ENCODE measurements at regions not wholly inside any gene's neighbourhood (a gene's known extent, or its start where the extent isn't known, plus 50 kb on each side); places are given as distances from the start of the nearest gene placed in this dataset.
"Not testable (repeated sequence)": the region's sequence is repeated elsewhere in the genome, so short reads cannot be mapped to it uniquely, and the experiment has no call there.

DNA sequence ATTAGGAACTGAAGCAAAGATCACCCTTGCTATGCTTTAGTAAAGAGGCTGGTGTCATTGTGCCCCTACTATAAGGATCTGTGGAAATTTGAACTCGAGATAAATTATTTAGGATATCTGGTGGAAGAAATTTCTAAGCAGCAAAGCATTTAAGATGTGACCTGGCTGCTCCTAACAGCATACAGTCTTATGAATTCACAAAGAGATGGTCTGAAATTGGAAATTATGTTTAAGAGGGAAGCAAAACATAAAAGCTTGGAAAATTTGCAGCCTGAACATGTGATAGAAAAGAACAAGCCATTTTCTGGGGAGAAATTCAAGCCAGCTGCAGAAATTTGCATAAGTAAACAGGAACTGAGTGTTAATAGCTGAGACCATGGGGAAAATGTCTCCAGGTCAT is 223.7 kb downstream of the FBXO4 start:
- Histone ChIP-seq H3K36me3 (ENCODE audit: insufficient read depth, low read length) (no peaks in the 10 kb centered on the region), H3K9me2 (replicated peaks; ENCODE audit: insufficient read depth, low read length) (0 out of 2 replicates have a peak, but pooled peaks cover 4% of the 10 kb centered on the region), H3K79me2 (ENCODE audit: low read length) (no peaks in the 10 kb centered on the region), H3K4me2 (ENCODE audit: low read depth, low read length, poor library complexity, severe bottlenecking) (no peak overlapping the region), H3K4me1 (ENCODE audit: low read length) (no peaks in the 10 kb centered on the region), H2AFZ (ENCODE audit: low read length) (no peak overlapping the region), H3K27ac (ENCODE audit: low read length) (no peak overlapping the region), H3K9ac (ENCODE audit: low read length) (no peak overlapping the region), H3K4me3 (ENCODE audit: low read length) (no peak overlapping the region), H3K9me3 (ENCODE audit: low read length) (no peaks in the 10 kb centered on the region; the same call in 1 of the 2 replicates), H3K27me3 (ENCODE audit: low read length) (no peaks in the 10 kb centered on the region), H4K20me1 (ENCODE audit: insufficient read depth, low read depth, low read length) (no peaks in the 10 kb centered on the region)
- no peak for DNase-seq

DNA sequence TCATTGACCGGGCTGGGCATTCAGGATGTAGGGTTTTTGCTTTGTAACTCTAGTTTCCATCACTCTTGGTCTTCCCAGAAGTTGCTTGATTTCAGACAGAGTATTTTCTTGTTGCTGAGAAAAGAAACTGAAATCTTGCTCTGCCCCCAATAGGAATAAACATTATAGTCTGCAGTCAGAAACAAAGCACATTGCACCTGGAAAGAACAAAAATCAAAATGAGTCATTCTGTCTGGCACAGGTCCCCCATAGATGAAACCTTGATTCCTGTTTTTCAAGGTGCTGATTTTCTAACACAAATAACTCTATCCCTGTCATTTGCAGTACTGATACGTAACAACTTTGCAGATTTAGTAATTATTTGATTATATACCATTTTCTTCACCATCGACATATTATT is 232.1 kb downstream of the FBXO4 start:
- Histone ChIP-seq H3K4me1 (ENCODE audit: low read length) (no peaks in the 10 kb centered on the region), H3K4me3 (ENCODE audit: low read length) (no peak overlapping the region), H3K9me3 (ENCODE audit: low read length) (no peaks in the 10 kb centered on the region), H3K9ac (ENCODE audit: low read length) (no peak overlapping the region), H3K36me3 (ENCODE audit: insufficient read depth, low read length) (no peaks in the 10 kb centered on the region), H3K9me2 (replicated peaks; ENCODE audit: insufficient read depth, low read length) (no peaks in the 10 kb centered on the region), H2AFZ (ENCODE audit: low read length) (no peak overlapping the region), H3K27ac (ENCODE audit: low read length) (no peak overlapping the region), H3K27me3 (ENCODE audit: low read length) (no peaks in the 10 kb centered on the region), H4K20me1 (ENCODE audit: insufficient read depth, low read depth, low read length) (no peaks in the 10 kb centered on the region), H3K4me2 (ENCODE audit: low read depth, low read length, poor library complexity, severe bottlenecking) (no peak overlapping the region), H3K79me2 (ENCODE audit: low read length) (no peaks in the 10 kb centered on the region)
- DNase-seq, result no peak

DNA sequence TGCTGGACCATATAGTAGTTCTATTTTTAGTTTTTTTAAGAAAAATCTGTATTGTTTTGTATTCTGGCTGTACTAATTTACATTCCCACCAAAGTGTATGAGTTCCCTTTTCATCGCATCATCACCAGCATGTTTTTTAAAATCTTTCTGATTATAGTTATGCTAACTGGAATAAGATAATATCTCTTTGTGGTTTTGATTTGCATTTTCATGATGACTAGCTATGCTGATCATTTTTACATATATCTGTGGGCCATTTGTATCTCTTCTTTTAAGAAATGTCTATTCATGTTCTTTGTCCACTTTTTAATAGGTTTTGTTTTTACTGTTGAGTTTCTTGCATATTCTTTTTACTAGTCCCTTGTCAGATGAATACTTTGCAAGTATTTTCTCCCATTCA is 238.0 kb downstream of the FBXO4 start:
- no peaks in the 10 kb centered on the region for H3K27me3 ChIP-seq (ENCODE audit: low read length)
- no peaks in the 10 kb centered on the region for H3K36me3 ChIP-seq (ENCODE audit: insufficient read depth, low read length)
- H2AFZ ChIP-seq (ENCODE audit: low read length), result no peak overlapping the region
- H3K4me1 ChIP-seq (ENCODE audit: low read length), result no peaks in the 10 kb centered on the region
- H3K9me2 ChIP-seq (replicated peaks; ENCODE audit: insufficient read depth, low read length), result no peaks in the 10 kb centered on the region
- no peak overlapping the region for H3K27ac ChIP-seq (ENCODE audit: low read length)
- no peak overlapping the region for H3K4me2 ChIP-seq (ENCODE audit: low read depth, low read length, poor library complexity, severe bottlenecking)
- no peaks in the 10 kb centered on the region for H4K20me1 ChIP-seq (ENCODE audit: insufficient read depth, low read depth, low read length)
- no peak overlapping the region for H3K9ac ChIP-seq (ENCODE audit: low read length)
- no peaks in the 10 kb centered on the region for H3K9me3 ChIP-seq (ENCODE audit: low read length)
- H3K79me2 ChIP-seq (ENCODE audit: low read length), result no peaks in the 10 kb centered on the region
- H3K4me3 ChIP-seq (ENCODE audit: low read length), result no peak overlapping the region
- DNase-seq, result no peak

DNA sequence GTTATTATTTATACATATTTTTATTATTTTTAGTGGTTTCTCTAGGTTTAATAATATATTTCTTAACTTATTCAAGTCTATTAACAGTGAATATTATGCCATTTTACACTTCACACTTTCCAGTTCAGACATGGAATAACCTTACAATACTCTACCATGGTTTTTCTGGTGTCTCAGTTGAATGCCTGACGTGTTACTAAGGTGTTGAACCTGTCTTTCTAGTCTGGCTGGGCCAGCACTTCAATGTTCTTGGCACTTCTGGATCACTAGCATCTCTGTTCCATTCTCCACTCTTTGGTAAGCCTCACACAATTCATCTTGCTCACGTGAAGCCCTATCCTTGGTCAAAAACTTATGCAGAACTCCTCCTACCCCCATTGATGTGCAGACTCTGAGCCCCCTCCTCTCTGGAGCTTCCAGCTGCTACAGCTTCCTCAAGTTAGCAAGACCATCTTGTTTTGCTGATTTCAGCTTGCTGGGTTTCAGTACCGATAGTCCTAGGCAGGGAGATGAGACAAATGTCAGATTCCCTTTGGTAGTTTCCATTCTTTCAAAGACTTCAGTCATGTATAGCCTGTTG is 243.1 kb downstream of the FBXO4 start:
- H3K4me1 ChIP-seq (ENCODE audit: low read length), result no peaks in the 10 kb centered on the region
- H3K79me2 ChIP-seq (ENCODE audit: low read length), result no peaks in the 10 kb centered on the region
- H3K9me2 ChIP-seq (replicated peaks; ENCODE audit: insufficient read depth, low read length), result no peaks in the 10 kb centered on the region
- H3K9me3 ChIP-seq (ENCODE audit: low read length), result no peaks in the 10 kb centered on the region
- H3K27ac ChIP-seq (ENCODE audit: low read length), result no peak overlapping the region
- no peaks in the 10 kb centered on the region for H3K27me3 ChIP-seq (ENCODE audit: low read length)
- H3K4me2 ChIP-seq (ENCODE audit: low read depth, low read length, poor library complexity, severe bottlenecking), result no peak overlapping the region
- H2AFZ ChIP-seq (ENCODE audit: low read length), result no peak overlapping the region
- no peaks in the 10 kb centered on the region for H4K20me1 ChIP-seq (ENCODE audit: insufficient read depth, low read depth, low read length)
- H3K36me3 ChIP-seq (ENCODE audit: insufficient read depth, low read length), result no peaks in the 10 kb centered on the region
- H3K4me3 ChIP-seq (ENCODE audit: low read length), result no peak overlapping the region
- no peak for DNase-seq
- no peak overlapping the region for H3K9ac ChIP-seq (ENCODE audit: low read length)

DNA sequence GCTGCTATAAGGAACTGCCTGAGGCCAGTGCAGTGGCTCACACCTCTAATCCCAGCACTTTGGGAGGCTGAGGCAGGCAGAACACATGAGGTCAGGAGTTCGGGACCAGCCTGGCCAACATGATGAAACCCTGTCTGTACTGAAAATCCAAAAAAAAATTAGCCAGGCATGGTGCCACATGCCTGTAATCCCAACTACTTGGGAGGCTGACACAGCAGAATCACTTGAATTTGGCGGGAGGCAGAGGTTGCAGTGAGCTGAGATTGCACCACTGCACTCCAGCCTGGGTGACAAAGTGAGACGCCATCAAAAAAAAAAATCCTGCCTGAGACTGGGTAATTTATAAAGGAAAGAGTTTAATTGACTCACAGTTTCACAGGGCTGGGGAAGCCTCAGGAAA is 247.1 kb upstream of the GHR start:
- H3K9me3 ChIP-seq (ENCODE audit: low read length); H3K27ac ChIP-seq (ENCODE audit: low read length); H3K4me3 ChIP-seq (ENCODE audit: low read length); H3K79me2 ChIP-seq (ENCODE audit: low read length); H2AFZ ChIP-seq (ENCODE audit: low read length); H4K20me1 ChIP-seq (ENCODE audit: insufficient read depth, low read depth, low read length); H3K9me2 ChIP-seq (replicated peaks; ENCODE audit: insufficient read depth, low read length); H3K36me3 ChIP-seq (ENCODE audit: insufficient read depth, low read length); DNase-seq; H3K9ac ChIP-seq (ENCODE audit: low read length); H3K27me3 ChIP-seq (ENCODE audit: low read length); H3K4me1 ChIP-seq (ENCODE audit: low read length); H3K4me2 ChIP-seq (ENCODE audit: low read depth, low read length, poor library complexity, severe bottlenecking): not testable (repeated sequence)

DNA sequence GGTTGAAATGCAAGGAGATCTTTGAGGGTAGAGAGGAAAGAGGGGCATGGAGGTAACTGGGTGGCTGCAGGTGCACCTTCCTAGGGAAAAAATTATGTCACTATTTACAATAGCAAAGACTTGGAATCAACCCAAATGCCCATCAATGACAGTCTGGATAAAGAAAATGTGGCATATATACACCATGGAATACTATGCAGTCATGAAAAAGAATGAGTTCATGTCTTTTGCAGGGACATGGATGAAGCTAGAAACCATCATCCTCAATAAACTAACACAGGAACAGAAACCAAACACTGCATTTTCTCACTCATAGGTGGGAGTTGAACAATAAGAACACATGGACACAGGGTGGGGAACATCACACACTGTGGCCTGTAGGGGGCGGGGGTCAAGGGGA is 243.4 kb upstream of the GHR start:
- H3K4me1 ChIP-seq (ENCODE audit: low read length); H3K79me2 ChIP-seq (ENCODE audit: low read length); H2AFZ ChIP-seq (ENCODE audit: low read length); DNase-seq; H3K9ac ChIP-seq (ENCODE audit: low read length); H3K9me2 ChIP-seq (replicated peaks; ENCODE audit: insufficient read depth, low read length); H3K9me3 ChIP-seq (ENCODE audit: low read length); H3K36me3 ChIP-seq (ENCODE audit: insufficient read depth, low read length); H4K20me1 ChIP-seq (ENCODE audit: insufficient read depth, low read depth, low read length); H3K4me3 ChIP-seq (ENCODE audit: low read length); H3K27me3 ChIP-seq (ENCODE audit: low read length); H3K27ac ChIP-seq (ENCODE audit: low read length); H3K4me2 ChIP-seq (ENCODE audit: low read depth, low read length, poor library complexity, severe bottlenecking): not testable (repeated sequence)

DNA sequence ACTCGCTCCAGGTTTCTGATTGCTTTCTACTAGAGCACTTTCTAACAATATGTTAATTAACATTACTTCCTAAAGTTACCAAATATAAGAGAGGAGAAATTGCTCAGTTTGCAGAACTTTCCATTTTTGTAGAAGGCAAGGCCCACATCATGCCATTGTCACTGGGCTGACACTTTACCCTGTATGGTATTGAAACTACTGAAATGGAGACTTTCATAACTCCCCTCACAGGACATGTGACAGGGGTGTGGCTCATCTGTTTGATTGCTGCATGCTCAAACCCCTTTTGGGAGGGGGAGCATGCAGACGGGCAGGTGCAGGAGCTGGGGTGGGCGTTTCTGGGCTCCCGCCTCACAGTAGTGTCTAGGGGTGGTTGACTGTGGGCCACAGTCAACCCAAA is 206.3 kb upstream of the GHR start:
- no peak overlapping the region for H3K27ac ChIP-seq (ENCODE audit: low read length)
- H3K4me1 ChIP-seq (ENCODE audit: low read length), result no peaks in the 10 kb centered on the region
- no peaks in the 10 kb centered on the region for H3K79me2 ChIP-seq (ENCODE audit: low read length)
- H3K36me3 ChIP-seq (ENCODE audit: insufficient read depth, low read length), result no peaks in the 10 kb centered on the region
- no peak overlapping the region for H3K4me3 ChIP-seq (ENCODE audit: low read length)
- H3K9me3 ChIP-seq (ENCODE audit: low read length), result no peaks in the 10 kb centered on the region
- H3K9ac ChIP-seq (ENCODE audit: low read length), result no peak overlapping the region
- H3K9me2 ChIP-seq (replicated peaks; ENCODE audit: insufficient read depth, low read length), result no peaks in the 10 kb centered on the region
- no peak for DNase-seq
- H3K4me2 ChIP-seq (ENCODE audit: low read depth, low read length, poor library complexity, severe bottlenecking), result no peak overlapping the region
- H3K27me3 ChIP-seq (ENCODE audit: low read length), result no peaks in the 10 kb centered on the region
- no peak overlapping the region for H2AFZ ChIP-seq (ENCODE audit: low read length)
- no peaks in the 10 kb centered on the region for H4K20me1 ChIP-seq (ENCODE audit: insufficient read depth, low read depth, low read length)

DNA sequence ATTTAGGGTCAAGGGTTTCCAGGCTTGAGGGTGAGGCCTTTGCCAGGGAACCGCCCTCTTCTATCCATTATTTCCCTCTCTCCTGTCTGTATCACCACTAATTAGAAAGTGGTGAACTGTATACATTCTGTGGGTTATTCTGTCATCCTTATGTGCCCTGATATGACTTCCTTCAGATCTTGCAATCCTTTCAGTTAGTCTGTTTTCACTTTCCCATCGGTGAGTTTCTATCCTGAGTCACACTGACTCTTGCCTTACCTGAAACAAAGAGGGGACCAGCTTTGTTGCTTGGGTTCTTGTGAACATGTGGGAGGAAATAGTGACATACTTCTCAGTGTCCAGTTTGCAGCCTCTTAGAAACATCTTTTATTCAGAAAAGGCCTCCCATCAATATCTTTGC is 205.4 kb upstream of the GHR start:
- no peaks in the 10 kb centered on the region for H4K20me1 ChIP-seq (ENCODE audit: insufficient read depth, low read depth, low read length)
- no peak overlapping the region for H3K9ac ChIP-seq (ENCODE audit: low read length)
- H3K79me2 ChIP-seq (ENCODE audit: low read length), result no peaks in the 10 kb centered on the region
- no peaks in the 10 kb centered on the region for H3K4me1 ChIP-seq (ENCODE audit: low read length)
- H3K4me3 ChIP-seq (ENCODE audit: low read length), result no peak overlapping the region
- H3K27ac ChIP-seq (ENCODE audit: low read length), result no peak overlapping the region
- H2AFZ ChIP-seq (ENCODE audit: low read length), result no peak overlapping the region
- H3K9me2 ChIP-seq (replicated peaks; ENCODE audit: insufficient read depth, low read length), result no peaks in the 10 kb centered on the region
- H3K4me2 ChIP-seq (ENCODE audit: low read depth, low read length, poor library complexity, severe bottlenecking), result no peak overlapping the region
- H3K27me3 ChIP-seq (ENCODE audit: low read length), result no peaks in the 10 kb centered on the region
- no peaks in the 10 kb centered on the region for H3K36me3 ChIP-seq (ENCODE audit: insufficient read depth, low read length)
- H3K9me3 ChIP-seq (ENCODE audit: low read length), result no peaks in the 10 kb centered on the region
- DNase-seq, result no peak

DNA sequence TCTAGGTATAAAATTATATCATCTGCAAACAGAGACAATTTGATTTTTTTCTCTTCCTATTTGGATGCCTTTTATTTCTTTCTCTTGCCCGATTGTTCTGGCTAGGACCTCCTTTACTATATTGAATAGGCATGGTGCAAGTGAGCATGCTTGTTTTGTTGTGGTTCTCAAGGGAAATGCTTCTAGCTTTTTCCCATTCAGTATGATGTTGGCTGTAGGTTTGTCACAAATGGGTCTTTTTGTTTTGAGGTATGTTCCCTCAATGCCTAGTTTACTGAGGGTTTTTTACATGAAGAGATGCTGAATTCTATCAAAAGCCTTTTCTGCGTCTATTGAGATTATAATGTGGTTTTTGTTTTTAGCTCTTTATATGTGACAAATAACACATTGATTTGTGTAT is 198.2 kb upstream of the GHR start:
- no peak overlapping the region for H3K27ac ChIP-seq (ENCODE audit: low read length)
- H3K9me2 ChIP-seq (replicated peaks; ENCODE audit: insufficient read depth, low read length), result no peaks in the 10 kb centered on the region
- H3K27me3 ChIP-seq (ENCODE audit: low read length), result no peaks in the 10 kb centered on the region
- H4K20me1 ChIP-seq (ENCODE audit: insufficient read depth, low read depth, low read length), result no peaks in the 10 kb centered on the region
- no peaks in the 10 kb centered on the region for H3K4me1 ChIP-seq (ENCODE audit: low read length)
- H3K79me2 ChIP-seq (ENCODE audit: low read length), result no peaks in the 10 kb centered on the region
- no peaks in the 10 kb centered on the region for H3K9me3 ChIP-seq (ENCODE audit: low read length)
- no peaks in the 10 kb centered on the region for H3K36me3 ChIP-seq (ENCODE audit: insufficient read depth, low read length)
- no peak for DNase-seq
- no peak overlapping the region for H2AFZ ChIP-seq (ENCODE audit: low read length)
- no peak overlapping the region for H3K4me2 ChIP-seq (ENCODE audit: low read depth, low read length, poor library complexity, severe bottlenecking)
- H3K9ac ChIP-seq (ENCODE audit: low read length), result no peak overlapping the region
- no peak overlapping the region for H3K4me3 ChIP-seq (ENCODE audit: low read length)
